LHCN-M2 (cell line): ENCODE measurements at regions not wholly inside any gene's neighbourhood (a gene's known extent, or its start where the extent isn't known, plus 50 kb on each side); places are given as distances from the start of the nearest gene placed in this dataset.
"Not testable (repeated sequence)": the region's sequence is repeated elsewhere in the genome, so short reads cannot be mapped to it uniquely, and the experiment has no call there.

ENCODE experiments used
- DNase-seq: peaks from one replicate; pipeline ENCODE4 v3.0.0-alpha.2; 2012; ENCODE audit warnings: low read depth

GRCh38 chr4:158122501-158122900 is 50.3 kb downstream of the GASK1B start:
- peak; percentile 22 for DNase-seq

GRCh38 chr4:158121161-158121579 is 51.7 kb downstream of the GASK1B start:
- DNase-seq: peak; percentile 95

GRCh38 chr4:158120645-158121151 is 52.1 kb downstream of the GASK1B start:
- DNase-seq: peak; percentile 91

GRCh38 chr4:158112611-158113010 is 60.2 kb downstream of the GASK1B start:
- no peak for DNase-seq

- no peak for DNase-seq
Measured at GRCh38 chr4:158111241-158111640, 61.6 kb downstream of the GASK1B start.

- DNase-seq: no peak
Measured at GRCh38 chr4:158102904-158103303, 69.9 kb downstream of the GASK1B start.

- no peak for DNase-seq
Measured at GRCh38 chr4:158099686-158100085, 73.1 kb downstream of the GASK1B start.

- no peak for DNase-seq
Measured at GRCh38 chr4:158098802-158099201, 74.0 kb downstream of the GASK1B start.

GRCh38 chr4:158094413-158095134 is 78.3 kb downstream of the GASK1B start:
- DNase-seq: peak; percentile 65

GRCh38 chr4:158090323-158090722 is 82.5 kb downstream of the GASK1B start:
- DNase-seq: peak; percentile 23

- DNase-seq: not testable (repeated sequence)
Measured at GRCh38 chr4:158089897-158090296, 82.9 kb downstream of the GASK1B start.

GRCh38 chr4:158080354-158080753 is 92.5 kb downstream of the GASK1B start:
- DNase-seq: no peak

- DNase-seq: peak; percentile 64
Measured at GRCh38 chr4:158079661-158080060, 93.2 kb downstream of the GASK1B start.

GRCh38 chr4:158077835-158078234 is 95.0 kb downstream of the GASK1B start:
- DNase-seq: no peak

GRCh38 chr4:158074851-158075250 is 98.0 kb downstream of the GASK1B start:
- DNase-seq: no peak

GRCh38 chr4:158071931-158072330 is 100.9 kb downstream of the GASK1B start:
- DNase-seq: peak; percentile 68

GRCh38 chr4:158068068-158068467 is 104.8 kb downstream of the GASK1B start:
- DNase-seq: no peak

- DNase-seq: no peak
Measured at GRCh38 chr4:158067646-158068045, 105.2 kb downstream of the GASK1B start.

- DNase-seq: no peak
Measured at GRCh38 chr4:158065603-158066002, 107.2 kb downstream of the GASK1B start.

- DNase-seq: peak; percentile 20
Measured at GRCh38 chr4:158065176-158065575, 107.6 kb downstream of the GASK1B start.

GRCh38 chr4:158056689-158057245 is 116.1 kb downstream of the GASK1B start:
- DNase-seq: no peak

- no peak for DNase-seq
Measured at GRCh38 chr4:158055668-158056067, 117.2 kb downstream of the GASK1B start.

- DNase-seq: no peak
Measured at GRCh38 chr4:158053801-158054200, 119.0 kb downstream of the GASK1B start.
